Loucy (cell line): ENCODE measurements at regions not wholly inside any gene's neighbourhood (a gene's known extent, or its start where the extent isn't known, plus 50 kb on each side); places are given as distances from the start of the nearest gene placed in this dataset.

Experiments
- H2AFZ ChIP-seq: fragments of 200-600 bp; sonication (generic); 2 replicates; pipeline ENCODE4 v1.6.0; 2016; ENCODE audit warnings: antibody characterized with exemption, mild to moderate bottlenecking, low read length, moderate library complexity
- H3F3A ChIP-seq: fragments of 200-600 bp; 2 replicates; pipeline ENCODE4 v1.6.0; 2016; ENCODE audit warnings: antibody characterized with exemption, low read depth, mild to moderate bottlenecking
- H3K27me3 ChIP-seq: fragments of 200-600 bp; sonication (generic); 2 replicates; pipeline ENCODE4 v1.6.1; 2014; ENCODE audit warnings: low read length, mild to moderate bottlenecking; ENCODE audit not compliant: insufficient read depth, poor library complexity, severe bottlenecking
- H3K36me3 ChIP-seq: fragments of 200-600 bp; sonication (generic); 2 replicates; pipeline ENCODE4 v1.6.1; 2016; ENCODE audit warnings: low read length; ENCODE audit not compliant: insufficient read depth
- H3K4me1 ChIP-seq: fragments of 200-600 bp; sonication (generic); 2 replicates; pipeline ENCODE4 v1.5.1; 2014; ENCODE audit warnings: low read length, mild to moderate bottlenecking; ENCODE audit not compliant: insufficient read depth, poor library complexity, severe bottlenecking
- H3K4me2 ChIP-seq: fragments of 200-600 bp; sonication (generic); 2 replicates; pipeline ENCODE4 v1.6.0; 2014; ENCODE audit warnings: antibody characterized with exemption, low read length, low read depth, mild to moderate bottlenecking; ENCODE audit not compliant: poor library complexity, severe bottlenecking
- H3K4me3 ChIP-seq: fragments of 200-600 bp; sonication (generic); 2 replicates; pipeline ENCODE4 v1.5.1; 2014; ENCODE audit warnings: low read length, mild to moderate bottlenecking, mixed read lengths; ENCODE audit not compliant: poor library complexity, severe bottlenecking
- H3K79me2 ChIP-seq: fragments of 200-600 bp; sonication (generic); 2 replicates; pipeline ENCODE4 v1.6.1; 2014; ENCODE audit warnings: low read length; ENCODE audit not compliant: insufficient read depth
- H3K9ac ChIP-seq: fragments of 200-600 bp; sonication (generic); 2 replicates; pipeline ENCODE4 v1.6.0; 2014; ENCODE audit warnings: mild to moderate bottlenecking, low read depth, low read length, moderate library complexity; ENCODE audit not compliant: poor library complexity, severe bottlenecking
- H3K9me2 ChIP-seq: fragments of 200-600 bp; sonication (generic); replicated peaks from 2 replicates; pipeline ENCODE4 v1.6.1; 2016; ENCODE audit warnings: low read depth, low read length, mixed read lengths
- H3K9me3 ChIP-seq: fragments of 200-600 bp; sonication (generic); 2 replicates; pipeline ENCODE4 v1.6.1; 2014; ENCODE audit warnings: mild to moderate bottlenecking, antibody characterized with exemption, low read length, low read depth; ENCODE audit not compliant: insufficient read depth
- H4K20me1 ChIP-seq: fragments of 200-600 bp; sonication (generic); 2 replicates; pipeline ENCODE4 v1.6.0; 2014; ENCODE audit warnings: antibody characterized with exemption, low read length, mild to moderate bottlenecking; ENCODE audit not compliant: insufficient read depth, poor library complexity, severe bottlenecking
- CTCF ChIP-seq: fragments of 200-600 bp; sonication (generic); conservative IDR thresholded peaks from 2 replicates; pipeline ENCODE4 v1.5.1; 2014; ENCODE audit warnings: mild to moderate bottlenecking, antibody characterized with exemption, low read length
- EZH2phosphoT487 ChIP-seq: fragments of 200-600 bp; IDR thresholded peaks from 2 replicates; pipeline ENCODE4 v1.6.1; 2018; ENCODE audit warnings: antibody characterized with exemption, mild to moderate bottlenecking, moderate library complexity, borderline replicate concordance

DNA sequence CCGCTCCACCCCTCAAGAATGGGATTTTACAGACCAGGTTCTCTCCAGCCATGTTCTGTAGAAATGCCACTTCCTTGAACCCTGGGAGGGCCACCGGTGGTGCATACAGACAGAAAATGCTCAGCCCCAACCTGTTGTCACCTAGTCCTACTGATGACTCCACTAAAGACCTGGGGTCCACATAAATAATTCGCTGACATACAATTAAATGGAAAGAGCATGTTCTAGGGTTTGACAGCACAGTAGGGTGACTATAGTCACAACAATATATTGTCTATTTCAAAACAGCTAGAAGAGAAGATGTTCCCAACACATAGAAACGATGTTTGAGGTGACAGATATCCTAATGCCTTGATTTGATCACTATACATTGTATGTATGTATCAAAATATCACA lies 155.6 kb upstream of the NEBL start:
- Histone ChIP-seq H3K9me3 (no peaks in the 10 kb centered on the region), H4K20me1 (no peaks in the 10 kb centered on the region), H3K4me1 (no peaks in the 10 kb centered on the region), H3F3A (no peaks in the 10 kb centered on the region), H3K79me2 (no peaks in the 10 kb centered on the region), H3K27me3 (no peaks in the 10 kb centered on the region), H3K9ac (no peak overlapping the region), H3K4me3 (no peak overlapping the region), H3K9me2 (no peaks in the 10 kb centered on the region), H2AFZ (no peak overlapping the region), H3K4me2 (no peak overlapping the region), H3K36me3 (no peaks in the 10 kb centered on the region)
- TF ChIP-seq CTCF: no peak
- no peak for TF ChIP-seq EZH2phosphoT487

DNA sequence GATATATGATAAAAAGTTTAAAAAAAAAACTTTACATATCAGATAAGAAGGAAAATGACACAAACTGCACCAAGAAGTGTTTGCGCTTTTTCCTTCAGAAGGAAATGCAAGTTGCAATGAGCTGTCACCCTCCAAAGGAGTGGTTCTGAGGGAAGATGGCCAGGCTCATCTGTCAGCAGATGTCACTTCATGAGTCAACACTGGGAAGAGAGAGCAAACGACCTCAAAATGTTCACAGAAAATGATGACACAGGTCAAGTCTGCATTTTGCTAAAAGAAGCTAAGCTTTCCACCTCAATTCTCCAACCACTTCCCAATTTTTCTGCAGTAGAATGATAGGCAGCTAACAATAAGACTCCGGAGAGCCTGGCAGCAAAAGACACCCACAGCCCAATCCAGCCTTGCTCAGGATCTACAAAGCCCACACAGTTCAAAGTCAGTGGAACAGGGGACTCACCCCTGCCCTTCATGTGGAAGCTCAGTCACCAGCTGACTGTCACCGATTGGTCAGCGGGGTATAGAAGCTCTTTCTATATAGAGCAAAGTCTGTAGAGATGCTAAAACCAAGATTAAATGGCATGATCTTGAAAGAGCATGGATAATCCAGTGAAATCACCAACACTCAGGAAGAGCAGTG lies 155.1 kb upstream of the NEBL start:
- H3K9me3 ChIP-seq: no peaks in the 10 kb centered on the region
- H3K9me2 ChIP-seq: no peaks in the 10 kb centered on the region
- no peak overlapping the region for H2AFZ ChIP-seq
- no peaks in the 10 kb centered on the region for H3K79me2 ChIP-seq
- no peaks in the 10 kb centered on the region for H3K4me1 ChIP-seq
- H3K27me3 ChIP-seq: no peaks in the 10 kb centered on the region
- no peak overlapping the region for H3K4me2 ChIP-seq
- H3F3A ChIP-seq: no peaks in the 10 kb centered on the region
- H3K36me3 ChIP-seq: no peaks in the 10 kb centered on the region
- no peak overlapping the region for H3K9ac ChIP-seq
- no peaks in the 10 kb centered on the region for H4K20me1 ChIP-seq
- H3K4me3 ChIP-seq: no peak overlapping the region
- TF ChIP-seq EZH2phosphoT487: no peak
- TF ChIP-seq CTCF: no peak

- Histone ChIP-seq H3K4me3 (no peak overlapping the region), H3K36me3 (no peaks in the 10 kb centered on the region), H2AFZ (no peak overlapping the region), H3K4me2 (no peak overlapping the region), H4K20me1 (no peaks in the 10 kb centered on the region), H3K9me2 (no peaks in the 10 kb centered on the region), H3K4me1 (no peaks in the 10 kb centered on the region), H3K9ac (no peak overlapping the region), H3F3A (no peaks in the 10 kb centered on the region), H3K9me3 (no peaks in the 10 kb centered on the region), H3K79me2 (no peaks in the 10 kb centered on the region), H3K27me3 (no peaks in the 10 kb centered on the region)
- TF ChIP-seq EZH2phosphoT487 (no peak), CTCF (no peak)
Observed at GRCh38 chr10:21049482-21049881, 152.4 kb upstream of the NEBL start.
